Transverse colon (tissue), 4 donors: ENCODE measurements at regions not wholly inside any gene's neighbourhood (a gene's known extent, or its start where the extent isn't known, plus 50 kb on each side); places are given as distances from the start of the nearest gene placed in this dataset.
A peak's percentile ranks its signal among the peaks of the same experiment; 100 is the strongest.

Experiments
- DNase-seq: peaks from one replicate; pipeline ENCODE4 v3.0.0-alpha.2; 2019
- H3K27ac ChIP-seq, 4 donors: fragments of 200-600 bp; sonication (generic); 2 replicates each; pipeline ENCODE4 v1.5.1; 2016 to 2018; ENCODE audit warnings: inconsistent platforms in 4 of 4
- H3K27me3 ChIP-seq: fragments of 200-600 bp; sonication (generic); 2 replicates; pipeline ENCODE4 v1.5.1; 2017; ENCODE audit warnings: inconsistent platforms
- H3K36me3 ChIP-seq, 4 donors: fragments of 200-600 bp; sonication (generic); 2 replicates each; pipeline ENCODE4 v1.5.1; 2017 to 2019; ENCODE audit warnings: inconsistent platforms in 4 of 4
- H3K4me1 ChIP-seq, 4 donors: fragments of 200-600 bp; sonication (generic); 2 replicates each; pipeline ENCODE4 v1.5.1; 2017 to 2020; ENCODE audit warnings: inconsistent platforms in 4 of 4
- H3K4me3 ChIP-seq, 4 donors: fragments of 200-600 bp; sonication (generic); 1 replicate in 1 of 4; 2 replicates in 3 of 4; pipeline versions ENCODE4 v1.5.1 to v1.6.1; 2017 to 2019; ENCODE audit warnings: inconsistent platforms in 4 of 4
- H3K9me3 ChIP-seq, 2 donors: fragments of 200-600 bp; sonication (generic); 2 replicates each; pipeline ENCODE4 v1.5.1; 2017 to 2019; ENCODE audit warnings: inconsistent platforms in 2 of 2
- CTCF ChIP-seq, 5 experiments: fragments of 200-600 bp in 3 of 5; fragments of 450-650 bp in 2 of 5; sonication (generic) in 3 of 5; IDR thresholded peaks; 1 replicate in 2 of 5; 2 replicates in 3 of 5; pipeline ENCODE4 v1.5.1; 2016 to 2017; ENCODE audit warnings: antibody characterized with exemption in 5 of 5, inconsistent platforms in 3 of 5, mild to moderate bottlenecking in 2 of 5, moderate library complexity in 1 of 5
- EP300 ChIP-seq: sonication (generic); formaldehyde crosslinking; IDR thresholded peaks from one replicate; pipeline ENCODE4 v1.6.1; 2017; ENCODE audit warnings: antibody characterized with exemption, low read depth
- POLR2A ChIP-seq: fragments of 450-650 bp; IDR thresholded peaks from one replicate; pipeline ENCODE4 v1.6.1; 2016; ENCODE audit warnings: antibody characterized with exemption, mild to moderate bottlenecking, moderate library complexity
- POLR2AphosphoS5 ChIP-seq, 3 donors: sonication (generic); formaldehyde crosslinking; IDR thresholded peaks; one replicate each; pipeline ENCODE4 v1.6.1; 2016; ENCODE audit warnings: antibody characterized with exemption in 3 of 3
- WGBS, 2 donors: methylation state at CpG; one replicate each; pipeline ENCODE4 v1.1.5; 2018; ENCODE audit warnings: low coverage in 1 of 2; 5-methylcytosine and 5-hydroxymethylcytosine counted together
- in situ Hi-C, 4 donors: fragments of 200-750 bp; cut with MboI; loops; one replicate each; pipeline versions ENCODE4 v1.15.0 to v1.15.1; 2017; ENCODE audit warnings: low sequenced_read_pairs in 3 of 4, low pct_ligation_motif_present in 1 of 4, low pct_unique_long_range_greater_than_20kb in 1 of 4
- intact Hi-C: fragments of 100-400 bp; cut with DNase I; formaldehyde crosslinking; loops from one replicate; pipeline ENCODE4 v1.15.1; 2023; ENCODE audit warnings: low total_unique reads

GRCh38 chr3:148297013-148297412 lies 400.7 kb upstream of the AGTR1 start:
- Histone ChIP-seq H3K4me3 (no peak overlapping the region), H3K9me3 (no peaks in the 10 kb centered on the region), H3K27me3 (no peaks in the 10 kb centered on the region), H3K4me1 (no peaks in the 10 kb centered on the region), H3K36me3 (no peaks in the 10 kb centered on the region), H3K27ac (no peak overlapping the region)
- no peak for DNase-seq
- intact Hi-C loops = no loop called here
- TF ChIP-seq CTCF (IDR thresholded peaks at IDR 0.05) (no peak), EP300 (no peak), POLR2A (no peak), POLR2AphosphoS5 (IDR thresholded peaks at IDR 0.05) (no peak)
- in situ Hi-C loops = no loop called here

GRCh38 chr3:148307443-148307843 lies 390.3 kb upstream of the AGTR1 start:
- Histone ChIP-seq H3K9me3 (no peaks in the 10 kb centered on the region), H3K4me1 (no peaks in the 10 kb centered on the region), H3K36me3 (no peaks in the 10 kb centered on the region), H3K4me3 (no peak overlapping the region), H3K27me3 (no peaks in the 10 kb centered on the region), H3K27ac (no peak overlapping the region)
- 52 to 59% methylated on average over 2 of the region's 2 CpGs for WGBS, 2 donors
- intact Hi-C loops = no loop called here
- no peak for DNase-seq
- in situ Hi-C loops = no loop called here
- no peak for TF ChIP-seq POLR2AphosphoS5 (IDR thresholded peaks at IDR 0.05)
- TF ChIP-seq POLR2A = no peak
- TF ChIP-seq CTCF (IDR thresholded peaks at IDR 0.05) = no peak
- no peak for TF ChIP-seq EP300

DNA sequence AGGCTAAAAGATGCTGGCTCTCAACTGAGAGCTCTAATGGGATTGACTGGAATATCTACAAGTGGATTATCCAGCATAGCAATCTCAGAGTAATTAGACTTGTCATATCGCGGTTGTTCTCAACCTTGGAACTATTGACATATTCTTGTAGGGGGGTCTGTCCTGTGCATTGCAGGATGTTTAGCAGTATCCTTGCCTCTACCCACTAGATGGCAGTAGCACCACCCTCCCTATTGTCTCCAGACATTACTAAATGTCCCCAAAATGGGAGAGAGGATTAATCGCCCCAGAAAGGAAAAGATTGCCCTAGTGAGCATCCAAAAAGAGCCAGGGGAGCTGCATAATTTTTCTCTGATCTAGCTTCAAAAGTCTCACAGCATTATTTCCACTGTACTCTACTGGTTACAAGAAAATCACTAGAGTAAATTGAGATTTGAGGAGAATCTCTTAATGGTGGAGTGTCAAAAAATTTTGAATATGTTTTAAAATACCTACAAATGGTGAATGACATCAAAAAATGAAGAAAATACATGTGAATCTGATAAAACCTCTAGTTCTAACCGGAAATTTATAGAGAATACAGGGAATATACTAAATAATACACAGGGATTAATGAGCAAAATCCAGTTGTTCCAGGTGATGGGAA lies 388.2 kb upstream of the AGTR1 start:
- peak; percentile 17 for DNase-seq
- H3K4me3 ChIP-seq = no peak overlapping the region
- H3K4me1 ChIP-seq = no peaks in the 10 kb centered on the region
- intact Hi-C loops = no loop called here
- H3K27me3 ChIP-seq = no peaks in the 10 kb centered on the region
- TF ChIP-seq CTCF (IDR thresholded peaks at IDR 0.05) (peak in 3 of 5 experiments; percentile 50 to 53 (median 50)), EP300 (no peak)
- no peak overlapping the region for H3K27ac ChIP-seq
- H3K9me3 ChIP-seq = no peaks in the 10 kb centered on the region
- in situ Hi-C loops = no loop called here
- WGBS, 2 donors = 26 to 33% methylated on average over 3 to 4 of the region's 4 CpGs
- no peaks in the 10 kb centered on the region for H3K36me3 ChIP-seq

GRCh38 chr3:148315756-148316155 lies 381.9 kb upstream of the AGTR1 start:
- DNase-seq = no peak
- Histone ChIP-seq H3K27me3 (no peaks in the 10 kb centered on the region), H3K4me1 (no peaks in the 10 kb centered on the region), H3K4me3 (no peak overlapping the region), H3K27ac (no peak overlapping the region), H3K9me3 (no peaks in the 10 kb centered on the region), H3K36me3 (no peaks in the 10 kb centered on the region)
- WGBS, 2 donors = 83% methylated on average over 3 of the region's 3 CpGs
- no peak for TF ChIP-seq EP300
- no peak for TF ChIP-seq POLR2AphosphoS5 (IDR thresholded peaks at IDR 0.05)
- TF ChIP-seq CTCF (IDR thresholded peaks at IDR 0.05) = no peak
- TF ChIP-seq POLR2A = no peak
- intact Hi-C loops = no loop called here
- in situ Hi-C loops = no loop called here
